NT2/D1 (cell line): ENCODE measurements at regions not wholly inside any gene's neighbourhood (a gene's known extent, or its start where the extent isn't known, plus 50 kb on each side); places are given as distances from the start of the nearest gene placed in this dataset.

Experiments used
- DNase-seq: peaks from one replicate; pipeline ENCODE4 v3.0.0-alpha.2; 2011; ENCODE audit warnings: low read depth, low spot score
- H3K27me3 ChIP-seq: 2 replicates; pipeline ENCODE4 v1.6.0; 2011; ENCODE audit warnings: mild to moderate bottlenecking; ENCODE audit not compliant: insufficient read length, insufficient read depth
- H3K36me3 ChIP-seq: 2 replicates; pipeline ENCODE4 v1.6.1; 2011; ENCODE audit warnings: mild to moderate bottlenecking, low read length, mixed read lengths; ENCODE audit not compliant: insufficient read depth, insufficient read length
- H3K4me1 ChIP-seq: 2 replicates; pipeline ENCODE4 v1.5.1; 2011; ENCODE audit not compliant: insufficient read depth, insufficient read length
- H3K4me3 ChIP-seq: 2 replicates; pipeline ENCODE4 v1.5.1; 2011; ENCODE audit warnings: low read depth; ENCODE audit not compliant: insufficient read length
- H3K9ac ChIP-seq: 2 replicates; pipeline ENCODE4 v1.6.0; 2011; ENCODE audit warnings: low read depth; ENCODE audit not compliant: insufficient read length
- H3K9me3 ChIP-seq: 2 replicates; pipeline ENCODE4 v1.5.1; 2011; ENCODE audit warnings: mild to moderate bottlenecking, low read length; ENCODE audit not compliant: insufficient read depth
- SUZ12 ChIP-seq: IDR thresholded peaks from 2 replicates; pipeline ENCODE4 v1.6.1; 2011; ENCODE audit not compliant: insufficient read length, insufficient read depth; ENCODE audit errors: extremely low read depth
- YY1 ChIP-seq: IDR thresholded peaks from 2 replicates; pipeline ENCODE4 v1.6.1; 2011; ENCODE audit not compliant: insufficient read length, insufficient read depth
- ZNF274 ChIP-seq: IDR thresholded peaks from 2 replicates; pipeline ENCODE4 v1.6.1; 2011; ENCODE audit warnings: mild to moderate bottlenecking, low read depth, low read length

DNA sequence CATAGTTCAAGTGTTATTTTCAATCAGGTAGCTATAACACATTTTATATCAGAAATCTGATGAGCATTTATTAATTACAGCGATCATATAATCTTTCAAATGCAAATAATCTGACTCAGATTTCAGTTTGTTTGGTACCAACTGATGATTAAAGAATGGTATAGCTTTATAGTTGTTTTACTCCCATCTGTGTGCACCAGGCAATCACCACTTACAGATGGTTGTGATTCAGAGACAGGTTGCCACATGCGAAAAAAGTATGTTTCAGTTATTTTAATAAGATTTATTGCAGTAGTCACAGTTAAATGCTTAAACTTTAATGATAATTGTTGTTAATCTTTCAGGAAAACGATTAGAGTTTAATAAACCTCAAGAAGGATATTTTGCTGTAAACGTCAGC is 155.1 kb upstream of the ARRDC3 start:
- TF ChIP-seq YY1, result no peak
- no peak for TF ChIP-seq ZNF274
- no peak for TF ChIP-seq SUZ12
- Histone ChIP-seq H3K27me3 (no peaks in the 10 kb centered on the region), H3K36me3 (no peaks in the 10 kb centered on the region), H3K9ac (no peak overlapping the region), H3K4me1 (no peaks in the 10 kb centered on the region), H3K4me3 (no peak overlapping the region), H3K9me3 (no peaks in the 10 kb centered on the region)
- no peak for DNase-seq

GRCh38 chr5:91535499-91535898 is 152.4 kb upstream of the ARRDC3 start:
- DNase-seq, result no peak
- H3K4me3 ChIP-seq, result no peak overlapping the region
- no peaks in the 10 kb centered on the region for H3K36me3 ChIP-seq
- H3K9me3 ChIP-seq, result no peaks in the 10 kb centered on the region
- no peaks in the 10 kb centered on the region for H3K27me3 ChIP-seq
- TF ChIP-seq SUZ12 (no peak), ZNF274 (no peak), YY1 (no peak)
- H3K4me1 ChIP-seq, result no peaks in the 10 kb centered on the region
- no peak overlapping the region for H3K9ac ChIP-seq

DNA sequence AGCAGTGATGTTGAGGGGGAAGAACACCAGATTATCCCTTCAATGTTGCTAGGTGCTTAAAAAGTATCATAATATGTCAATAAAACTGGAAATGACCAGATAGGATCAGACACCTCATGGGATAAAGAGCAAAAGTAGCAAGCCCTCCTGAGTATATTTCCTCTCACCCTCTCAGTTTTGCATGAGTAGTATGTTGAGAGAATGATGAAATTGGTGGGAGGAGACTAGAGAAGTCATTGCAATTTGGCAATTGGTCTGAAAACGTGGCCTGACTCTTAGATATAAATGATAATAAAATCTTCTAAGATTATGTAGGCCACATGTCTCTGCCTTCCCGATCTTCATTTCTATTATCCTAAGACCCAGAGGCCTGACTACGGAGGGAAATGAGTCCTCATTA is 151.2 kb upstream of the ARRDC3 start:
- TF ChIP-seq SUZ12 (no peak), YY1 (no peak), ZNF274 (no peak)
- H3K4me1 ChIP-seq, result no peaks in the 10 kb centered on the region
- H3K36me3 ChIP-seq, result no peaks in the 10 kb centered on the region
- no peak overlapping the region for H3K4me3 ChIP-seq
- H3K27me3 ChIP-seq, result no peaks in the 10 kb centered on the region
- no peak overlapping the region for H3K9ac ChIP-seq
- DNase-seq, result no peak
- H3K9me3 ChIP-seq, result no peaks in the 10 kb centered on the region

DNA sequence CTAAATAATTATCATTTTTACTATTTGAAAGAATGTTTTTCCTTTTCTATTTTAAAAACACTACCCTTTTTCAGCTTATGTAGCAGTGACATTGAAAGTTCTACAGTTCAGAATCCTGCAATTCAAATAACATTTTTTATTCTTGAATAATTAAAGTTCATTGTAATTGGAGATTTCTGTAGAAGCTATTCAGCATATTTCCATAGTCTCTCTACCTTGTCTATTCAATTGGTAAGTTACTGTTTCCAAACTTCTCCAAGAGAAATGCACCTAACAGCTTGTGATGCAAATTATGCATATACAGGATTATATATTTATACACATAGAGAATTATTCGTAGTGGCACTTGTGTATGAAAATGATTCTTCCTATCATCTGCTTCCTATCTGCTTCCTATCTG is 149.7 kb upstream of the ARRDC3 start:
- TF ChIP-seq ZNF274 (no peak), SUZ12 (no peak), YY1 (no peak)
- H3K4me3 ChIP-seq, result no peak overlapping the region
- H3K9ac ChIP-seq, result no peak overlapping the region
- no peak for DNase-seq
- H3K9me3 ChIP-seq, result no peaks in the 10 kb centered on the region
- no peaks in the 10 kb centered on the region for H3K4me1 ChIP-seq
- H3K36me3 ChIP-seq, result no peaks in the 10 kb centered on the region
- H3K27me3 ChIP-seq, result no peaks in the 10 kb centered on the region

DNA sequence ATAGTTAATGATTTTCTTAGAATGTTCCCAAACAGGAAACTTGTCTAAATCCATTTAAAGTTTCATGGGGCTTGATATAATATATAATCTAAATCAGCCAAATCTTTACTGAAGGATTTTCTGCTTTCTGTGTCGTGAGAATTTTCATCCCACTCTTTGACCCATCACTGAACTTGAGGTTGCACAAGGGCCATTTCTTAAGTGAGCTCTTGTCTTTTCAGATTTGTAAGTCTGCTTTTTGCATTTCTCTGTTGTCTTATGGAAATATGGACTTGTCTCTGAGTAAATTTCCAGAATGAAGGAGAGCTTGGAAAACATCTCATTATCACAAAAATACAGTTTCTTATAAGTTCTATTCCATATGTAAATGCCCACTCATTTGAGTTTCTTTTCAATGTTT is 149.2 kb upstream of the ARRDC3 start:
- H3K4me3 ChIP-seq, result no peak overlapping the region
- H3K9me3 ChIP-seq, result no peaks in the 10 kb centered on the region
- H3K9ac ChIP-seq, result no peak overlapping the region
- H3K27me3 ChIP-seq, result no peaks in the 10 kb centered on the region
- no peak for DNase-seq
- no peaks in the 10 kb centered on the region for H3K4me1 ChIP-seq
- TF ChIP-seq SUZ12 (no peak), YY1 (no peak), ZNF274 (no peak)
- no peaks in the 10 kb centered on the region for H3K36me3 ChIP-seq

- no peak for TF ChIP-seq YY1
- TF ChIP-seq ZNF274, result no peak
- no peak for TF ChIP-seq SUZ12
- Histone ChIP-seq H3K9ac (no peak overlapping the region), H3K4me3 (no peak overlapping the region), H3K36me3 (no peaks in the 10 kb centered on the region), H3K9me3 (no peaks in the 10 kb centered on the region), H3K4me1 (no peaks in the 10 kb centered on the region), H3K27me3 (no peaks in the 10 kb centered on the region)
- no peak for DNase-seq
Observed at GRCh38 chr5:91528831-91529230, 145.7 kb upstream of the ARRDC3 start.

DNA sequence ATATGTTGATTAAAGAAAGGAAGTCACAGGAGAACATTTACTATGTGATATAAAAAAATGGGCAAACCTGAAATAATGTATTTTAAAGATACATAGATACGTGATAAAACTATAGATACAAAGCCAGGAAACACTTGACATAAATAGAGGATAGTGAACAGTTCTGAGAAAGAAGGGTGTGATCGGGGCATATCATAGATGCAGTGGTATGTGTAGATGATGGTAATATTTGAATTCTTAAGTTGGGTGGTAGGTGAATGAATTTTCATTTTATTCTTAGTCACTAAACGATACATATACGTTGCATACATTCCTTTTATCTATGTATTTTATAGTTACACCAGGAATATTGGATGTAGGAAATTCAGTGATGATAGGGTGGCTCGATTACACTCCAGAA is 138.7 kb upstream of the ARRDC3 start:
- TF ChIP-seq ZNF274 (no peak), YY1 (no peak), SUZ12 (no peak)
- DNase-seq, result no peak
- H3K36me3 ChIP-seq, result no peaks in the 10 kb centered on the region
- H3K27me3 ChIP-seq, result no peaks in the 10 kb centered on the region
- no peak overlapping the region for H3K9ac ChIP-seq
- H3K4me1 ChIP-seq, result no peaks in the 10 kb centered on the region
- H3K9me3 ChIP-seq, result no peaks in the 10 kb centered on the region
- H3K4me3 ChIP-seq, result no peak overlapping the region

DNA sequence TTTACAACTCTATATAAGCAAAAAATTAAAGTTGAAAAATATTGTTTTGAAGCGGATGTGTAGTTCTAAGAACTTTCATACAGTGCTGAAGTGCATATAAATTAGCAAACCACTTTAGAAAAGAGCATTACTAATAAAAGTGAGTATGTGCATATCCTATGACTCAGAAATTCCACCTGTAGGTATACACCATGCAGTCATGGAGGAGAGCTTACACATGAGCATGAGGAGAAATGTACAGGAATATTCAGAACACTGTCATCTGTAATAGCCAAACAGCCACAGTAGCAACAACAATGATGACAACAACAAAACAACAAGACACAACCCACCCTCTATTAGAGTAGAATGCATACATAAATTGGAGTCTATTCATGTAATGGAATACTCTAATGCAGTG is 138.2 kb upstream of the ARRDC3 start:
- no peak overlapping the region for H3K4me3 ChIP-seq
- no peak overlapping the region for H3K9ac ChIP-seq
- H3K4me1 ChIP-seq, result no peaks in the 10 kb centered on the region
- no peak for TF ChIP-seq YY1
- no peak for TF ChIP-seq SUZ12
- no peak for TF ChIP-seq ZNF274
- no peaks in the 10 kb centered on the region for H3K27me3 ChIP-seq
- H3K9me3 ChIP-seq, result no peaks in the 10 kb centered on the region
- no peaks in the 10 kb centered on the region for H3K36me3 ChIP-seq
- DNase-seq, result no peak
